AML-193 (cell line): ENCODE measurements at regions not wholly inside any gene's neighbourhood (a gene's known extent, or its start where the extent isn't known, plus 50 kb on each side); places are given as distances from the start of the nearest gene placed in this dataset.
"Not testable (repeated sequence)": the region's sequence is repeated elsewhere in the genome, so short reads cannot be mapped to it uniquely, and the experiment has no call there.

ENCODE experiments used
- DNase-seq, 2 experiments: peaks; one replicate each; lab custom pipeline; 2025; lab: John Stamatoyannopoulos, UW

DNA sequence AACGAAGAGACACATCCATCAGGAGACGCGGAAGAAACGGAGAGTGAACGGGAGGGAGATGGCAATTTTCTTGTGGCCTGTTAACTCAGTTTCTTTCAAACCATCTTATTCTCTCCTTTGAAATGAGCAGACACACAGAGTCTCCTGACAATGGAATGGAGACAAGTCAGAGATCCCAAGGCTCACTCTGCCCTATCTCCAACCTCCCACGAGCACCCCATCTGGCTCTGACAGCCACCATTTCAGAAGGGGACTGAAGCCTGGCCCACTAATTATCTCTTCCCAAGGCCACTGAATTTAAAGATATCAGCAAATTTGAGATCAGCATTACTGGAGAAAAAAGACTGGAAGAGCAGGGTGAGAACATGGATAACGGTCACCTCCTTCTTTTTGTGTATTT lies 215.6 kb downstream of the DHX15 start:
- DNase-seq = no peak

DNA sequence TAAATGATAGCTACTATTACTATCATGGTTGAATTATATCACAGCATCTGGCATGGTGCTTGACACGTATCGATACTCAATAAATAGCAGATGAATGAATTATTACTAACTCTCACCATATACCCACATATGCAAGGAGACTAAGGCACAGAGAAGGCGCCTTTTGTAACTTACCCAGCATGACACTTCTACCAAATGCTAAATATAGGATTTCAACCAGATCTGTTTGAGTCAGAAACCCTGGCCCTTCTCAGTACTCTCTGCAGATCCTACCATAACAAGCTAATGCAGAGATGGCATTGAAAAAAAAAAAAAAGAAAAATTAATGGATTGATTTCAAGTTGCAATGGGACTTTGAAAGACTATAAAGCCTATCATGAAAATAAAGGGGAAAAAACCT lies 219.5 kb downstream of the DHX15 start:
- no peak for DNase-seq

DNA sequence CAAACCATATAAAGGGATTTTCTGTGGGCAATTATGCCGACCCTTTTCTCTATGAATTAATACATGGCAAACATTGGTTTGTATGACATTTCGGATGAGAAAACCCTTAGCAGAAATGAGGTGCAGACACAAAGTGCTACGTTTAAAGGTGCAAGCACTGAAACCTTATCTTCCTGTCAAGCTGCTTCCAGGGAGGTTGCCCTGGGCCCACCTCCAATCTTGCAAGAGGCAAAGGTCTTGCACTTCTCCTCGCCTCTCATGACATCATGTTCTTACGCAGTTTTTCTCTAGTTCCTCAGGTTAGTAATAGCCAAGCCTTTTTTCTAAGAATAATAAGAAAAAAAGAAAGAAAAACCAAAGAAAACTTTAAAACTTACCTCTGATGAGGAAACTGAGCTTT lies 220.1 kb downstream of the DHX15 start:
- DNase-seq = no peak

DNA sequence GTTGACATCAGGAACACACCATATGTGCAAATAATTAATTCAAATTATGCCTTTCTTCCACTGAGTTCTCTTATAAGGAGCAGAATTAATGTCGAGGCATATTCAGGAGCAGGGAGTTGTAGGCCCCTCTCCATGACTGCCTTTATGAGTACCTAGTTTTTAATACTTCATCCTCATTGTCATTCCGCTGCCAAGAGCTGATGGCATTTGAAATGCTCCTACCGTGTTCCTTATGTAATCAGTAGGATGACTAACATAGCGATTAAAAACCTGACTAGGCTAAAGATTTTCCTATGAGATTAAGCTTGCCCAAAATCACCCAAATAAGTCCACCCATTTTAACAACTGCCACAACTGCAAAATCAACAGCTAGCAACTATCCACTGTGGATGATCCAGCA lies 220.6 kb downstream of the DHX15 start:
- DNase-seq = no peak

DNA sequence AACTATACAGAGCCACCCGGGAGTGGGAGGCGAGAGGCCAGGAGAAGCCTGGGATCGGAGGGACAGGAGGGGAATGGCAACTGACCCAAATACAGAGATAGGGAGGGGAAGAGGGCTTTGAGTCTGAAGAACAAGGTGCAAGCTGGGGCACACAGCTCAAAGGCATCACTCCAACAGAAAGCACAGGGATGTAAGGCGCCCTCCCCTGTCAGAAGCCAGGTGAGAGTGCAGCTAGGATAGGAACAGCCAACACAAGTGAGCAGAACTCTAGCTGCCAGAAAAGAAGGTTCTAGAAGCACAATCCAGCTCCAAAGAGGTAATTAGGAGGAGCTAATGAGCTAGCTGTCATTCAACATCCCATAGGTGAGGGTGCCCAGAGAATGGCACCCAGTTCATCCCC lies 232.2 kb downstream of the DHX15 start:
- no peak for DNase-seq

DNA sequence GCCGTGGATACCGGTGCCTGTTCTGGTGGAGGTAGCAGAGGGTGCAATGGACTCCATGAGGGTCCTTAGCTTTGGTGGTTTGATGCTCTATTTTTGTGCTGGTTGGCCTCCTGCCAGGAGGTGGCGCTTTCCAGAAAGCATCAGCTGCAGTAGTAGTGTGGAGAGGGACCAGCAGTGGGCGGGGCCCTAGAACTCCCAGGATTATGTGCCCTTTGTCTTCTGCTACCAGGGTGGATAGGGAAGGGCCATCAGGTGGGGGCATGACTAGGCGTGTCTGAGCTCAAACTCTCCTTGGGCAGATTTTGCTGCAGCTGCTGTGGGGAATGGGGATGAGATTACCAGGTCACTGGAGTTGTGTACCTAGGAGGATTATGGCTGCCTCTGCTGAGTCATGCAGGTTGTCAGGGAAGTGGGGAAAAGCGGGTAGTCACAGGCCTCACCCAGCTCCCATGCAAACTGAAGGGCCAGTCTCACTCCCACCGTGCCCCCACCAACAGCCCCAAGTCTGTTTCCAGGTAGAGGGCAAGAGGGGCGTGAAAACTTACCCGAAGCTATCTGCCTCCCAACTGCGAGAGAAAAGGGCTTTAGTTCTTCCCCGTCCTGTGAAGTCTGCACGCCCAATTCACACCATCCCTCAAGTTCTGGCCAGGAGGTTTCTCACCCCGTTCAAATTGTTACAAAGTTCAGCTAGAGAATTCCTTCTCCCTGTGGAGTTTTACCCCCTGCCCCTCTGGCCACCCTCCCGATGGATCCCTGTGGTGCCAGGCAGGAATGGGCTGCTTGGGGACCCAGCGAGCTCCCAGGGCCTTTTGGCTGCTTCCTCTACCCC lies 235.0 kb downstream of the DHX15 start:
- not testable (repeated sequence) for DNase-seq

DNA sequence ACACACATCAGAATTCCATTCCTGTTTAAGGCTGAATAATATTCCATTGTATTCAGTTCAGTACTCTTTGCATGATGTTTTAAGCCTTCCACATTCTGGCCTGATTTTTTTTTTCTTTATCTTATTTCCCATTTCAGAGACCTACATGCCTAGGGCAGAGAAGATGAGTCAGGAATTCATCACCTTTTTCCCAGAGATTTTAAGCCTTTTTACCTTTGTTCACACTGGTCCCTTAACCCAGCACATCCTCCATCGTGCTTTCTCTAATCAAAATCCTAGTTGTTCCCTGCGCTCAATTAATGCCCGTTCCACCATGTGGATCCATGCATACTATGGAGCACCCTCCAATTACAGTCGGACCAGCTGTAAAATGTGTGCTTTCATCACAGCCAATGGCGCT lies 245.1 kb downstream of the DHX15 start:
- DNase-seq = no peak

DNA sequence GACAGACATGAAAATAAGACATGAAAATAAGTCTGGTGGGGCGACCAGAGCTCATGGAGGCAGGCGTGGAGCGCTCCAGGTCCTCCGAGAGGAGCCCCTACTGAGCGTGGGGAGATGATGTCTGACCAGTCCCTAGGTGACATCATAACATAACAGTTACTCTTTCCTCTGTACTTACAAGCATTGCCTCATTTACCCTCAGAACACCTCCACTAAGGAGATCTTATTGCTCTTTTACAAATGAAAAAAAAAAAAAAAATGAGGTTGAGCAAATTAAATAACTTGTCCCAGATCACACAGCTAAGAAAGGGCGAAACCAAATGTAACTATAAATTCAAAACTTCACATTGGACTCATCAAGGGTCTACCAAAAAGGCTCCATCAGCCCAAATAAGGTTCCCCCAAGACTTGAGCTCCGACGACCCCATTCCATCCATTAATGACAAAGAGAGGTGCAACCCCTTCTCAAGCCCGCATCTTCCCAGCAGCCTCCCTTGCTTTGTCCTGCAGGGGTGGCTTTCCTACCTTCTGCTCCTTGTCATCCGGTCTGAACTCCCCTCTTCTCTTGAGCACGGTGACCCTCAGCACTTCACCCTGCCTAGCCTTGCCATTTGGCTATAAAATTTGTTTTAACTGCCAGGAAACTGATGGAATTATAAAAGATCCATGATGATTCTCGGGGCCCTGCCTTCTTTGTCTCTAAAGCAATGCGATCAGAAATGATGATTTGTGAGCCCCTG lies 246.7 kb downstream of the DHX15 start:
- no peak for DNase-seq

DNA sequence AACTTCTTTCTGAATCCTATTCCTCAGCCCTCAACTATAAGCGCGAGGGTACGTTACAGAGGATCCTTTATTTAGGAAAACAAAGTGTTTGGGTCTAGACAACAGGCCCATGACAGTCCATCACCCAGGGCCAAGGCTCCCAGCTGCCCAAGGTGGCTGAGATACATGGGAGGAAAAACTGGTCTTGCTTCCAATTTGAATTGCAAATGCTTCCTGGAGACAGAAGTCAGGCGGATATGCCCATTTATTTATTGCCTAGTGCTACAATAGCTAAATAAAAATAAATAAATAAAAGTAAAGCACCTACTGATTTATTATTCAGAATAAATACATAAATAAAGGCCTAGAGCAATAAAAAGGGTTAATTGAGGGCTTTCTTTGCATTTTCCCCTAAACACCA lies 248.7 kb downstream of the DHX15 start:
- DNase-seq = no peak

DNA sequence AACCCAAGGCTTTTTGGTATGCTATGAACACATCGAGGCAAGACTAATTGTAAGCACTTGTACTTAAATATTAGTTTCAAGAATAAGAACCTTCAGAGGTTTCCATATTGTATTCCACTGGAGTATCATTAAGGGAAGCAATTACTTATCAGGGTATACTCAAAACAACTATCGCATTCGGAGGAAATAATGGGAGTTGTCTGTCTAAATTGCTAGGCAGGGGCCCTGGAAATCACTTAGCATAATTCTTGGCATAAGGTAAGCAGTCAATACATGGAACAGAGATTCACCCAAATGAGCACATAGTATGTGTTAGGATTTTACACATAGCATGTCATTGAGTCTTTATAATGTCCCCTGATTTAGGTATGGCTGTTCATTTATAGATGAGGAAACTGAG lies 249.4 kb downstream of the DHX15 start:
- no peak for DNase-seq

DNA sequence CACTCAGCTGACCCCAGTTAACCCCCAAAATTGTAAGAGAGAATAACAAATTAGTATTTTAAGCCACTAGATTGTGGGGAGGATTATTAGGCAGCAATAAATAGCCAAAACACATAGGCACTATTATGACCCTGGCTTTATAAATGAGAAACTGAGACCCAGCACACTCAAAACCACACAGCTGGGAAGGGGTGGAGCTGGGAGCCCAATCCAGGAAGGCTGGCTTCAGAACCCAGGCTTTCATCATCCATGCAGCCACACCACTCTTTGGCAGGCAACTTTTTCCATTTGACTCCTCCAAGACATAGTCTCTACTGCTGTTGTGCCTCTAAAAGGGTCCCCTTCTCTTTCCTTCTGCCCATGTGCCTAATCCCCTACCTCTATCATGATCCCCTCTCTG lies 253.8 kb downstream of the DHX15 start:
- DNase-seq = no peak

DNA sequence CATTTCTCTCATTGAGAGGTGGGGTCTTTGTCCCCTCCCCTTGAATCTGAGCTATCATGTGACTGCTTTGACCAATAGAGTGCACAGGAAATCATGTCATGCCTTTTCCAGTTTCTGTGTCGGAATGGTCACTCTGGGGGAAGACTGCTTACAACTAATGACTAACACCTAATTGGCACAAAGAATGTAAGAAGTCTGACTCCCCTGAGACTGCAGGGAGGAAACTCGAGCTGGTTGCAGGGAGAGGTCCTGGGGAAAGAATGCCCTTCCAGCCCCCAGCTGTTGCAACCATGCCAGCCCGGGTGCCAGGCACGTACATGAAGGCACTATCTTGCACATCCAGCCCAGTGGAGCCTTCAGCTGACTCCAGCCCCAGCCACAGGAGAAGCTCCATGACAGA lies 254.2 kb downstream of the DHX15 start:
- no peak for DNase-seq

DNA sequence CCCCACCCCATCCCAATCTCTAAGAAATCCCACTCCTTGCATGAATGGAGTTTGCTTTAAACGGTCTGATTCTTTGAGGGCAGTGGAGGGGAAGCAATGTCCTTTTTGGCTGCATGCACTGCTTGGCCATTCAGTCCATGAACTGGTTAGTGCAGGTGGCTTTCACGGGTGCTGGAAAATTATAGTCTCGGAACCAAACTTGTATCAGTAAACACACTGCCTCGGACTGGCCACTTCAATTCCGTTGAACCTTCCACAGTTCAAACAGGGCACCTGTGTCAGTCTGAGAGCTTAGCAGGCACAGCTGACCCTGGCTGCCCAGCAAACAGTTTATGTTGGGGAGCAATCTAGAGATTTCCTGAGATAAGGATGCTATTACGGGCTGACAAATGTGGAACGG lies 255.6 kb downstream of the DHX15 start:
- DNase-seq = no peak

DNA sequence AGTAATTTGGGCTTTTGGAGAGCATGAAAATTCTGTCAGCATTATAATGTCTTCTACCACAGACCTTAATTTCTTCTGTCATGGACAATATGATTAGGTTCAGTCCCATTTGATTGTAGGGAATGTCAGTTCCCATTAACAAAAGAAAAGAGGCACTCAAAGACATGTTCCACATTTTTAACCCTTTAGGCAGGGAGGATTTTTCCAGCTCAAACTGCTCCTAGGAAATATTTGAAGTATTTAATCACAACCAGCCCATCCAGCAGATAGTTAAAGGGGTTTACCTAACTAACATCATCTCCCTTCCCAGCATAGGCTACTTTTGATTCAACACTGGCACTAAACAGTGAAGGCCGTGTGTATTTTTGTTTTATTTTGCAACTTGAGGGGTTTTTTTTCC lies 256.0 kb downstream of the DHX15 start:
- DNase-seq = no peak

DNA sequence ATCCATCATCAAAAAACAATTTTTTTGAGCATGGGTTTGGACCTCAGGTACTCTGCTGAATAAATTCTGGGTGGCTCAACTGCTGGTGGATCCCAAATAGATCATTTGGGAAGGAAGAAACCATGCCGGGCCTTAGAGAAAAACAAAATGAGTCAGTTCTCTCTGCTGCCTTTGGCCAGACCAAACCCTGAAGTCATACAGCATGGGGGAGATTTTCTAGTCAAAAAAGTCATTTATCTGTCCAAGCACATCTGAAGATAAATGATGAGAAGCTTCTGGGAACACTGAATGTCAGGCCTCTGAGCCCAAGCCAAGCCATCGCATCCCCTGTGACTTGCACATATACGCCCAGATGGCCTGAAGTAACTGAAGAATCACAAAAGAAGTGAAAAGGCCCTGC lies 261.4 kb downstream of the DHX15 start:
- DNase-seq = no peak

DNA sequence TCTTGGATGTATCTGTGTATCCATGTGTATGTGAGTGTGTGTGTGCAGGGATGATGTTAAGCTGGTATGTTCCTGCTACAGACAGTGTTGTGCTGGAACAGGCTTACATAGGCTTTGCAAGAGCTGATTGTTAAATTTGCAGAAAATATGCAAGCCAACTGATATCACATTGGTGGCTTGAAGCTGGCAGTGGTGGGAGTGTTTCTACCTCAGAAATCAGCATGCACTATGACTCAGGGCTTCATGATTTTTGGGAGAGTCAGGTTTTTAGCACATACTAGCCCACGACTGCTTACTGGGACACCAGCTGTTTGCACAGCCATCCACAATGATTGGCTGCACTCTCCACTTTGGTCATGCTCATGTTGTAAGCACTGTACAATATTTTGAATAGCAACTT lies 261.8 kb downstream of the DHX15 start:
- DNase-seq = no peak

DNA sequence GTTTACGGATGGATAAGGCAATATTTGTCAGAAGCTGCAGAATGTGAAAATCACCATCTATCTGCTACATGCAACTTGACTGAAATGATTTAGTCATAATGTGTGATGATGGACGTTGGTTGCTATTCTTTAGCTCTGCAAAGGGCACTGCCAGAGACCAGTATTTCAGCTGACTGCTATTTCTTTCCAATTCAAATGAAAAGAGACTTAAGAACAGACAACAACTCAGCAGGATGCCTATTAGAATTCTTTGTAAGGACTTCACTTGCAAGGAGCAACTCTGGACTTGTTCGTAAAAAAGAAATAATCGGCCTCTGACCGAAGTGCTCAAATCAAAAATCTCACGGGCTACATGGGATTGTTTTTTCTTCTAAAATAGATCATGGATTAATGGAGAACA lies 262.7 kb downstream of the DHX15 start:
- no peak for DNase-seq

DNA sequence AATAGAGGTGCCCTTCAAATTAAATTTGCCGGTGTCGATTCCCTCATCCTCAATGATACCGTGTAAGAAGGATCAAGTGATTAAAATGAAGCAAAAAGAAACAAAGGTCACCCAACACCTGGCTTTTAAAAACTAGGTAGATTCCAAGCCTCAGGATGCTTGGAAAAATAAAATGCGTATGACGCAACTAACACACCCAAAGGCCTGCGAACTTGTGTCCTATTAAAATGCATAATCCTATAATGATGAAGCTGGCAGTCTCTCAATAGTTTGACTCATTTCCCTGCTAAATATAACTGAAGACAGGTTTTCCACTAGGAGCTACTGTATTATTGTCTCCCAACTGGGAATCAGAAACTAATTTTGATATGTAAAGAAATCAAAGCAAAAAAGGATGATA lies 263.2 kb downstream of the DHX15 start:
- DNase-seq = no peak

DNA sequence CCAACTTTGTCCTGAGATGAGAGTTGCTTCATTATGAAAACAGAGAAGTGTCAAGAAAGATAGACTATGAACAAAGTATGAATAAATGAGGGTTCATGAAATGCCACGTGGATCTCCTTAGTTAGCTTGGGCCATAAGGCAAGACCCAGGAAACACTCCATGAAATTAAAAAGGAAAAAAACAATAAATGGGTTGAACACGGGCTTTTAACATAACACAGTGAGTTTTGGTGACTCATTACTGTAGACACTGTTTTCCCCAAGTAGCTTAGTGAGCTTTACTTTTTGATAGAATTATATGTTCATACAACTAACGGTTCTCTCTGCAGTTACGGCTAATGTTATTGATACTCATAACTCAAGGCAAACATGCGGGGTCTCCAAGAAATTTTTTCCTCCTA lies 265.0 kb downstream of the DHX15 start:
- DNase-seq = no peak

DNA sequence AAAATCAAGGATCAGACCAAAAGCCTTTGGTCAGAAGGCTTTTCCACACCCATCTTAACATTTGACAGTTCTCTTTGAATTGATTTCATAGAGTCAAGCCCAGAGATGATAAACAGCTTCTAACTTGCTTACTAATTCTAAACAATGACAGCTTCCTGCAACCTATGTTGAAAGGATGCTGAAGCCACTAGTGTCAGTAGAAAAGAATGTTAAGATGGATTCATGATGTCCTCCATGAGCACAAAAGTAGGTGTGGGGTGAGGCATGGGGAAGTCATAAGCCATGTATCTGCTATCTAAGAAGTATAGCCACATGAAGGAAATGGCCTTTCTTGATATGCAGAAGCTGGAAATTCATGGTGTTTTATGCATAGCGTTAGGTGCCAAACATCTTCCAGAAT lies 269.3 kb downstream of the DHX15 start:
- DNase-seq = no peak

DNA sequence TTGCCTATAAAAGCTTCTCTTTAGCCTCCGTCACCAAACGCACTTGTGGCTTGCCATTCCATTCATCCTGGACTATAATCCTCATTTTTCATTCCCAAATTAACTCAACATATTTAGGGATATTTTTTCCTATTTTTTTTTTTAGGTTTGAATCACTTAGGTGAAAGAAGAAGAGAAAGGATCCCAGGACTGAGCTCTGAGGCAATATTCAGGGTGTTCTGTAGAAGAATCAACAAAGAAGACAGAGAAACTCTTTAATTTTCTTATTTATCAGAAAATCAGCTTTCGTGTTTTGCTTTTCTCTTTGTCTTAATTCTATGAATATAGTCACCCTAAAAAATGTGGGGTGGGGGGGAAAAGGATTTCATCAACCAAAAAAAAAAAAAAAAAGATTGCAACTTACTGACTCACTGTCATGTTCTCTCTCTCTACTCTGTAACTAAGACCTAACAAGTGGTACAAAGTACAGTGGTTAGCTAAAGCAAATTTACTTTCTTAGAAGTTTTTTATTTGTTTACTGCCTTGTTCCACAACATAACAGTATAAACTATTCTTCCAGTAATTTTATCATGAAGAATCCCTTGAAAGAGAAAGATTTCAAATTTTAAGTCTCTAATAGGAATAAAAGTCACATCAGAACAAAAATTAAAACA lies 272.0 kb downstream of the DHX15 start:
- DNase-seq = no peak

DNA sequence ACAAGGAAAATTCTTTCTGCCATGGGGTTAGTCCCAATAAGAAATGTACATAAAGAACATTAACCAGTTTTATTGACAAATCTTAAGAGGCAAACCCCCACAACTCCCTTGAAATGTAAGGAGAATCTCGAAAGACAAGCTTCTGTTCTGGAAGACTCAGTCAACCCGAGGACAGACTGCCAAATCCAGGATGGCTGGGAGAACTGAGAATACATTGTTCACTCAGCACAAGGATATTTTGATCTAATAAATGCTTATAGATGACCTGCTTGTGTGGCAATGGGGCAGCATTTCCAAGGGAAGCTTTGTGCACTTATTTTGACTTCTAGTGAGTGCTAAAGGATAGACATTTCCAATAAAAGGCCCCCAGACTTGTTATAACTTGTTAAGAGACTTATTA lies 280.4 kb downstream of the DHX15 start:
- no peak for DNase-seq

DNA sequence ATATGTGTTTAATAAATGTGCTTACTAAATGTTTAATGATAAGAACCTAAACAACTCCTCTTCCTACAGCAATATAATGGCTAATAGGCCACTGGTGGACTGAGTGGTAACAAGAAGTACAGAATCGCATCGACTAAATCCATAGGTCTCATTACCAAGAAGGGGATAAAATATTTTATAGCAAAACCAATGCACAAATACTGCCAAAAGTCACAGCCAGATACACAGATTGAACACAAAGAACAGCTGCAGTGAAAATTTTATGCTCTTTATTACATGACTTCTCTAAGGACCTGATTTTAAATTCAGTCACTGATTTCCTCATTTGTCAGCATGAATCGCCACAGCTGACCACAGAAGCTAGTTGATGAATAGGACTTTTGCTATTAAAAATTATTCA lies 285.4 kb downstream of the DHX15 start:
- DNase-seq = no peak
